Natural killer cell (primary cell): ENCODE measurements at regions not wholly inside any gene's neighbourhood (a gene's known extent, or its start where the extent isn't known, plus 50 kb on each side); places are given as distances from the start of the nearest gene placed in this dataset.

Source experiments
- ATAC-seq, 3 donors: fragments of 150-1000 bp in 2 of 3; fragments of 200-7000 bp in 1 of 3; cut with Tn5 transposase; 1 replicate in 1 of 3; 2 replicates in 2 of 3; pipeline ENCODE4 v1.10.0; 2021; ENCODE audit warnings: mild to moderate bottlenecking in 2 of 3, moderate library complexity in 2 of 3
- DNase-seq, 2 donors: peaks; one replicate each; pipeline versions ENCODE4 v3.0.0 to v3.0.0-alpha.2; 2013 to 2021; ENCODE audit warnings: mixed read lengths in 1 of 2
- H3K27ac ChIP-seq: one replicate; pipeline ENCODE4 v1.5.1; 2013; ENCODE audit warnings: mild to moderate bottlenecking, low read length
- H3K27me3 ChIP-seq: one replicate; pipeline ENCODE4 v1.6.1; 2013; ENCODE audit warnings: low read length; ENCODE audit not compliant: control insufficient read depth, insufficient read depth
- H3K36me3 ChIP-seq: one replicate; pipeline ENCODE4 v1.6.1; 2013; ENCODE audit warnings: low read length; ENCODE audit not compliant: control insufficient read depth, insufficient read depth
- H3K4me1 ChIP-seq: one replicate; pipeline ENCODE4 v1.6.1; 2013; ENCODE audit warnings: low read length; ENCODE audit not compliant: control insufficient read depth, insufficient read depth
- H3K4me3 ChIP-seq: one replicate; pipeline ENCODE4 v1.5.1; 2013; ENCODE audit warnings: low read length
- H3K9me3 ChIP-seq: one replicate; pipeline ENCODE4 v1.6.1; 2013; ENCODE audit warnings: low read length; ENCODE audit not compliant: control insufficient read depth, insufficient read depth
- H3K27ac Mint-ChIP-seq, 2 donors: one replicate each; pipeline ENCODE4 v1.8.0; 2022; ENCODE audit warnings: mild to moderate bottlenecking in 2 of 2, mixed read lengths in 2 of 2, moderate library complexity in 1 of 2
- H3K27me3 Mint-ChIP-seq, 2 donors: one replicate each; pipeline ENCODE4 v1.8.0; 2022; ENCODE audit warnings: low read depth in 2 of 2, mixed read lengths in 2 of 2
- H3K36me3 Mint-ChIP-seq: one replicate; pipeline ENCODE4 v1.8.0; 2022; ENCODE audit warnings: mixed read lengths
- H3K4me1 Mint-ChIP-seq, 2 donors: one replicate each; pipeline ENCODE4 v1.8.0; 2022; ENCODE audit warnings: mixed read lengths in 2 of 2
- H3K4me3 Mint-ChIP-seq: one replicate; pipeline ENCODE4 v1.8.0; 2022; ENCODE audit warnings: mild to moderate bottlenecking, moderate library complexity, mixed read lengths
- H3K9me3 Mint-ChIP-seq, 2 donors: one replicate each; pipeline ENCODE4 v1.8.0; 2022; ENCODE audit warnings: mixed read lengths in 2 of 2
- CTCF ChIP-seq: fragments of 200-600 bp; IDR thresholded peaks from one replicate; pipeline ENCODE4 v1.8.0; 2022; ENCODE audit warnings: antibody characterized with exemption
- WGBS: methylation state at CpG from one replicate; pipeline ENCODE4 v1.1.7; 2013; ENCODE audit warnings: missing lambda C conversion rate; ENCODE audit not compliant: insufficient coverage; 5-methylcytosine and 5-hydroxymethylcytosine counted together
- intact Hi-C: fragments of 100-400 bp; cut with micrococcal nuclease; formaldehyde crosslinking; loops from one replicate; pipeline ENCODE4 v1.14.2; 2022

GRCh38 chr4:27635936-27636913, 775.6 kb downstream of the STIM2 start:
- H3K27ac Mint-ChIP-seq, result no peak overlapping the region
- no peak overlapping the region for H3K4me3 Mint-ChIP-seq
- DNase-seq (no peak), ATAC-seq (no peak)
- intact Hi-C loops, result no loop called here
- H3K27me3 Mint-ChIP-seq, result no peaks in the 10 kb centered on the region
- no peaks in the 10 kb centered on the region for H3K4me1 Mint-ChIP-seq
- Histone ChIP-seq H3K4me3 (no peak overlapping the region), H3K36me3 (no peaks in the 10 kb centered on the region), H3K9me3 (no peaks in the 10 kb centered on the region), H3K27ac (no peak overlapping the region), H3K4me1 (no peaks in the 10 kb centered on the region), H3K27me3 (no peaks in the 10 kb centered on the region)
- no CpG with 5 or more reads among the region's 6 CpGs for WGBS
- H3K9me3 Mint-ChIP-seq, result peaks cover 2 to 5% of the 10 kb centered on the region in 2 donors
- TF ChIP-seq CTCF, result no peak
- H3K36me3 Mint-ChIP-seq, result no peaks in the 10 kb centered on the region

GRCh38 chr4:27638163-27638915, 777.7 kb downstream of the STIM2 start:
- intact Hi-C loops, result no loop called here
- Mint-ChIP-seq H3K4me1 (no peaks in the 10 kb centered on the region), H3K27me3 (no peaks in the 10 kb centered on the region), H3K27ac (no peak overlapping the region), H3K9me3 (peaks cover 8 to 10% of the 10 kb centered on the region in 2 donors), H3K36me3 (no peaks in the 10 kb centered on the region), H3K4me3 (no peak overlapping the region)
- Histone ChIP-seq H3K9me3 (no peaks in the 10 kb centered on the region), H3K4me1 (no peaks in the 10 kb centered on the region), H3K4me3 (no peak overlapping the region), H3K27ac (no peak overlapping the region), H3K36me3 (no peaks in the 10 kb centered on the region), H3K27me3 (no peaks in the 10 kb centered on the region)
- no peak for ATAC-seq
- no peak for TF ChIP-seq CTCF
- WGBS, result 84% methylated on average over 2 of the region's 2 CpGs
- no peak for DNase-seq

GRCh38 chr4:27643101-27643500, 782.5 kb downstream of the STIM2 start:
- H3K9me3 ChIP-seq, result no peaks in the 10 kb centered on the region
- H3K27me3 Mint-ChIP-seq, result no peaks in the 10 kb centered on the region
- no peaks in the 10 kb centered on the region for H3K27me3 ChIP-seq
- ATAC-seq (no peak), DNase-seq (no peak)
- H3K27ac Mint-ChIP-seq, result no peak overlapping the region
- peaks cover 5 to 6% of the 10 kb centered on the region in 2 donors for H3K9me3 Mint-ChIP-seq
- H3K27ac ChIP-seq, result no peak overlapping the region
- no peaks in the 10 kb centered on the region for H3K36me3 Mint-ChIP-seq
- H3K4me1 ChIP-seq, result no peaks in the 10 kb centered on the region
- intact Hi-C loops, result no loop called here
- H3K4me3 Mint-ChIP-seq, result no peak overlapping the region
- H3K4me3 ChIP-seq, result no peak overlapping the region
- no peaks in the 10 kb centered on the region for H3K4me1 Mint-ChIP-seq
- no peak for TF ChIP-seq CTCF
- H3K36me3 ChIP-seq, result no peaks in the 10 kb centered on the region
